Gastroesophageal sphincter (tissue), 3 donors: ENCODE measurements at regions not wholly inside any gene's neighbourhood (a gene's known extent, or its start where the extent isn't known, plus 50 kb on each side); places are given as distances from the start of the nearest gene placed in this dataset.

Experiments
- CTCF ChIP-seq, 4 experiments: fragments of 200-600 bp in 2 of 4; fragments of 450-650 bp in 2 of 4; sonication (generic) in 1 of 4; IDR thresholded peaks; one replicate each; pipeline ENCODE4 v1.5.1; 2017 to 2019; ENCODE audit warnings: antibody characterized with exemption in 4 of 4, mild to moderate bottlenecking in 2 of 4, moderate library complexity in 2 of 4
- POLR2A ChIP-seq, 2 donors: fragments of 450-650 bp; IDR thresholded peaks; one replicate each; pipeline ENCODE4 v1.6.1; 2017; ENCODE audit warnings: antibody characterized with exemption in 2 of 2, mild to moderate bottlenecking in 2 of 2, moderate library complexity in 1 of 2
- POLR2AphosphoS5 ChIP-seq: sonication (generic); formaldehyde crosslinking; IDR thresholded peaks from one replicate; pipeline ENCODE4 v1.6.1; 2017; ENCODE audit warnings: antibody characterized with exemption

GRCh38 chr17:71361656-71362450, 759.0 kb upstream of the SOX9 start:
- TF ChIP-seq POLR2AphosphoS5 (no peak), POLR2A (IDR thresholded peaks at IDR 0.05) (no peak), CTCF (IDR thresholded peaks at IDR 0.05) (no peak)
